ENCODE measurements at regions not wholly inside any gene's neighbourhood (a gene's known extent, or its start where the extent isn't known, plus 50 kb on each side); places are given as distances from the start of the nearest gene placed in this dataset.
"Not testable (repeated sequence)": the region's sequence is repeated elsewhere in the genome, so short reads cannot be mapped to it uniquely, and the experiment has no call there.

DNA sequence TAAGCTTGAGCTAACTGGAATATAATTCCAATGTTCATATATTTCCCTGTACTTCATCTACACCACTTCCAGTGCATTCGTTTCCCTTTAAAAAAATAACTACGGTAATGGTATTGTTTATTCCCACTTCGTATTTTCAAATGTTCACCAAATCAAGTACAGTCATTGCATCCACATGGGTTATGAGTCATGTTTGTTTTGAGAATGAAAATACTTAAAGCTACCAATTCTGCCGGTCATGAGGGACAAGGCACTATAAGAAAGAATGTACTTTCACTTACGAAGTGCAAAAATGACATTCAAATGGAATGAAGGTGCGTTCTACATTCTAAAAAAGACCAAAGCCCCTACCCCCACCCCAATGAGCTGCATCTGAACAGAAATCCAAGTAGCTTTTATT, 174.4 kb upstream of the FGF13 start:
- no CpG with 5 or more reads among the region's 6 CpGs for WGBS (ENCODE audit: extremely low coverage, insufficient read length, low lambda C conversion rate)

DNA sequence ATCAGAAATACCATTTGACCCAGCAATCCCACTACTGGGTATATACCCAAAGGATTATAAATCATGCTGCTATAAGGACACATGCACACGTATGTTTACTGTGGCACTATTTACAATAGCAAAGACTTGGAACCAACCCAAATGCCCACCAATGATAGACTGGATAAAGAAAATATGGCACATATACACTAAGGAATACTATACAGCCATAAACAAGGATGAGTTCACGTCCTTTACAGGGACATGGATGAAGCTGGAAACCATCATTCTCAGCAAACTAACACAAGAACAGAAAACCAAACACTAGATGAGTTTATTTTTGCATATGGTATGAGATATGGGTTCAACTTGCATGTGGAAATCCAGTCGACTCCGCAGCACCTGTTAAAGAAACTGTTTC, 168.8 kb upstream of the FGF13 start:
- not testable (repeated sequence) for H3K14ac ChIP-seq (ENCODE audit: insufficient read depth, low read length); H3K23ac ChIP-seq (ENCODE audit: insufficient read length, low read depth, low read length); H2BK15ac ChIP-seq (ENCODE audit: low read depth, low read length); H3K4me2 ChIP-seq (ENCODE audit: insufficient read depth, insufficient read length, low read length); DNase-seq; H4K8ac ChIP-seq (replicated peaks; ENCODE audit: insufficient read length, low read depth, low read length); H2AK5ac ChIP-seq (ENCODE audit: insufficient read length, low read length); H3K23me2 ChIP-seq (ENCODE audit: insufficient read length, low read depth, low read length, poor library complexity, severe bottlenecking); H4K5ac ChIP-seq (ENCODE audit: insufficient read length, low read depth, low read length); H3K79me1 ChIP-seq (ENCODE audit: insufficient read depth, low read depth, low read length, poor library complexity, severe bottlenecking); H3K27ac ChIP-seq (ENCODE audit: insufficient read length, low read depth, low read length); H3K9me3 ChIP-seq (ENCODE audit: control insufficient read depth, low read depth, low read length); H3K4ac ChIP-seq (ENCODE audit: low read depth, low read length); H3K4me1 ChIP-seq (ENCODE audit: insufficient read depth, low read length); H2BK5ac ChIP-seq (ENCODE audit: insufficient read length, low read length); H4K91ac ChIP-seq (ENCODE audit: insufficient read length, low read depth, low read length); H3K27me3 ChIP-seq (ENCODE audit: insufficient read depth, low read length); H3K9ac ChIP-seq (ENCODE audit: extremely low read depth, insufficient read length, low read length); H3K36me3 Mint-ChIP-seq (ENCODE audit: insufficient read depth in 1 of 3, low read depth in 3 of 3); H2BK12ac ChIP-seq (ENCODE audit: insufficient read length, low read depth, low read length); H3T11ph ChIP-seq (ENCODE audit: low read length); H3K4me1 Mint-ChIP-seq; H3K56ac ChIP-seq (ENCODE audit: insufficient read length, low read depth, low read length); H3K18ac ChIP-seq (ENCODE audit: insufficient read length, low read depth, low read length); H2AFZ ChIP-seq (ENCODE audit: low read length); H3K27me3 Mint-ChIP-seq (ENCODE audit: low read depth); H3K79me2 ChIP-seq (ENCODE audit: insufficient read depth, low read length); H3K27ac Mint-ChIP-seq; H3K4me3 Mint-ChIP-seq; H2BK120ac ChIP-seq (ENCODE audit: low read depth, low read length, poor library complexity, severe bottlenecking); H4K20me1 ChIP-seq (ENCODE audit: control insufficient read depth, insufficient read depth, insufficient read length); H2BK20ac ChIP-seq (ENCODE audit: low read depth, low read length, poor library complexity, severe bottlenecking)
- H3K9me3 Mint-ChIP-seq: peaks cover 9 to 49% of the 10 kb centered on the region in 2 experiments
- no CpG with 5 or more reads among the region's 4 CpGs for WGBS (ENCODE audit: extremely low coverage, insufficient read length, low lambda C conversion rate)

More for the DNA sequence above, 174.4 kb upstream of the FGF13 start:
- H3K79me1 ChIP-seq (ENCODE audit: insufficient read depth, low read depth, low read length, poor library complexity, severe bottlenecking): no peaks in the 10 kb centered on the region
- H4K20me1 ChIP-seq (ENCODE audit: control insufficient read depth, insufficient read depth, insufficient read length): no peaks in the 10 kb centered on the region
- H3K9ac ChIP-seq (ENCODE audit: extremely low read depth, insufficient read length, low read length): no peak overlapping the region
- no peak overlapping the region for H3K4me2 ChIP-seq (ENCODE audit: insufficient read depth, insufficient read length, low read length)
- no peak overlapping the region for H2BK12ac ChIP-seq (ENCODE audit: insufficient read length, low read depth, low read length)
- no peak overlapping the region for H3K18ac ChIP-seq (ENCODE audit: insufficient read length, low read depth, low read length)
- no peak overlapping the region for H2AFZ ChIP-seq (ENCODE audit: low read length)
- Mint-ChIP-seq H3K27me3 (ENCODE audit: low read depth) (no peaks in the 10 kb centered on the region; the same call in 1 of the 2 replicates), H3K4me3 (no peak overlapping the region), H3K9me3 (peaks cover 0 to 45% of the 10 kb centered on the region in 2 experiments; a peak in 2 of 5 replicates), H3K4me1 (no peaks in the 10 kb centered on the region), H3K36me3 (ENCODE audit: insufficient read depth in 1 of 3, low read depth in 3 of 3) (no peaks in the 10 kb centered on the region), H3K27ac (no peak overlapping the region)
- H4K5ac ChIP-seq (ENCODE audit: insufficient read length, low read depth, low read length): no peak overlapping the region
- H3K14ac ChIP-seq (ENCODE audit: insufficient read depth, low read length): no peak overlapping the region
- H3K27ac ChIP-seq (ENCODE audit: insufficient read length, low read depth, low read length): no peak overlapping the region
- no peaks in the 10 kb centered on the region for H3K79me2 ChIP-seq (ENCODE audit: insufficient read depth, low read length)
- H2AK5ac ChIP-seq (ENCODE audit: insufficient read length, low read length): no peak overlapping the region
- no peak overlapping the region for H3K56ac ChIP-seq (ENCODE audit: insufficient read length, low read depth, low read length)
- no peak overlapping the region for H4K8ac ChIP-seq (replicated peaks; ENCODE audit: insufficient read length, low read depth, low read length)
- H3K4me1 ChIP-seq (ENCODE audit: insufficient read depth, low read length): no peaks in the 10 kb centered on the region
- TF ChIP-seq, protein P1, sequence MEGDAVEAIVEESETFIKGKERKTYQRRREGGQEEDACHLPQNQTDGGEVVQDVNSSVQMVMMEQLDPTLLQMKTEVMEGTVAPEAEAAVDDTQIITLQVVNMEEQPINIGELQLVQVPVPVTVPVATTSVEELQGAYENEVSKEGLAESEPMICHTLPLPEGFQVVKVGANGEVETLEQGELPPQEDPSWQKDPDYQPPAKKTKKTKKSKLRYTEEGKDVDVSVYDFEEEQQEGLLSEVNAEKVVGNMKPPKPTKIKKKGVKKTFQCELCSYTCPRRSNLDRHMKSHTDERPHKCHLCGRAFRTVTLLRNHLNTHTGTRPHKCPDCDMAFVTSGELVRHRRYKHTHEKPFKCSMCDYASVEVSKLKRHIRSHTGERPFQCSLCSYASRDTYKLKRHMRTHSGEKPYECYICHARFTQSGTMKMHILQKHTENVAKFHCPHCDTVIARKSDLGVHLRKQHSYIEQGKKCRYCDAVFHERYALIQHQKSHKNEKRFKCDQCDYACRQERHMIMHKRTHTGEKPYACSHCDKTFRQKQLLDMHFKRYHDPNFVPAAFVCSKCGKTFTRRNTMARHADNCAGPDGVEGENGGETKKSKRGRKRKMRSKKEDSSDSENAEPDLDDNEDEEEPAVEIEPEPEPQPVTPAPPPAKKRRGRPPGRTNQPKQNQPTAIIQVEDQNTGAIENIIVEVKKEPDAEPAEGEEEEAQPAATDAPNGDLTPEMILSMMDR (conservative IDR thresholded peaks at IDR 0.05): no peak
- no peak for DNase-seq
- no peaks in the 10 kb centered on the region for H3K27me3 ChIP-seq (ENCODE audit: insufficient read depth, low read length)
- no peak overlapping the region for H3K23ac ChIP-seq (ENCODE audit: insufficient read length, low read depth, low read length)
- no peak overlapping the region for H2BK5ac ChIP-seq (ENCODE audit: insufficient read length, low read length)
- no peak overlapping the region for H3T11ph ChIP-seq (ENCODE audit: low read length)
- no peak overlapping the region for H2BK120ac ChIP-seq (ENCODE audit: low read depth, low read length, poor library complexity, severe bottlenecking)
- no peak overlapping the region for H2BK15ac ChIP-seq (ENCODE audit: low read depth, low read length)
- no peak overlapping the region for H3K4ac ChIP-seq (ENCODE audit: low read depth, low read length)
- no peaks in the 10 kb centered on the region for H3K9me3 ChIP-seq (ENCODE audit: control insufficient read depth, low read depth, low read length)
- H2BK20ac ChIP-seq (ENCODE audit: low read depth, low read length, poor library complexity, severe bottlenecking): no peak overlapping the region
- H3K23me2 ChIP-seq (ENCODE audit: insufficient read length, low read depth, low read length, poor library complexity, severe bottlenecking): no peaks in the 10 kb centered on the region
- no peak overlapping the region for H4K91ac ChIP-seq (ENCODE audit: insufficient read length, low read depth, low read length)
